Astrocyte (in vitro differentiated cells and primary cell): ENCODE measurements at regions not wholly inside any gene's neighbourhood (a gene's known extent, or its start where the extent isn't known, plus 50 kb on each side); places are given as distances from the start of the nearest gene placed in this dataset.

Experiments used
- DNase-seq: peaks from one replicate; pipeline ENCODE4 v3.0.0-alpha.2; 2010; ENCODE audit warnings: low read depth
- FAIRE-seq: peaks from 2 replicates; lab custom pipeline; 2011; peaks lifted over from hg19 to GRCh38; lab: Jason Lieb, UNC
- H2AFZ ChIP-seq: 2 replicates; pipeline ENCODE4 v1.6.0; 2012; ENCODE audit warnings: low read depth, low read length, inconsistent platforms
- H3K27ac ChIP-seq: 2 replicates; pipeline ENCODE4 v1.5.1; 2011; ENCODE audit warnings: low read depth, low read length, inconsistent platforms
- H3K27me3 ChIP-seq: 2 replicates; pipeline ENCODE4 v1.6.0; 2011; ENCODE audit warnings: low read length, inconsistent platforms; ENCODE audit not compliant: insufficient read depth
- H3K36me3 ChIP-seq: 2 replicates; pipeline ENCODE4 v1.5.1; 2011; ENCODE audit warnings: low read length, inconsistent platforms; ENCODE audit not compliant: insufficient read depth
- H3K4me1 ChIP-seq: 2 replicates; pipeline ENCODE4 v1.5.1; 2011; ENCODE audit warnings: low read length, inconsistent platforms; ENCODE audit not compliant: insufficient read depth
- H3K4me2 ChIP-seq: 2 replicates; pipeline ENCODE4 v1.6.0; 2012; ENCODE audit warnings: low read length, inconsistent platforms
- H3K4me3 ChIP-seq: 2 replicates; pipeline ENCODE4 v1.5.1; 2011; ENCODE audit warnings: low read depth, mild to moderate bottlenecking, low read length, inconsistent platforms; ENCODE audit not compliant: insufficient read depth
- H3K79me2 ChIP-seq: 2 replicates; pipeline ENCODE4 v1.6.0; 2012; ENCODE audit warnings: mild to moderate bottlenecking, low read length, inconsistent platforms; ENCODE audit not compliant: insufficient read depth
- H3K9ac ChIP-seq: 2 replicates; pipeline ENCODE4 v1.6.0; 2012; ENCODE audit warnings: mild to moderate bottlenecking, low read length, inconsistent platforms
- H3K9me3 ChIP-seq: 2 replicates; pipeline ENCODE4 v1.5.1; 2012; ENCODE audit warnings: low read depth, mild to moderate bottlenecking, low read length, inconsistent platforms; ENCODE audit not compliant: insufficient read depth
- H4K20me1 ChIP-seq: 2 replicates; pipeline ENCODE4 v1.6.0; 2012; ENCODE audit warnings: low read length, inconsistent platforms; ENCODE audit not compliant: insufficient read depth
- H3K27ac Mint-ChIP-seq: one replicate; pipeline ENCODE4 v1.8.0; 2021; ENCODE audit warnings: mild to moderate bottlenecking, mixed read lengths; ENCODE audit not compliant: unreplicated experiment
- H3K27me3 Mint-ChIP-seq: one replicate; pipeline ENCODE4 v1.8.0; 2021; ENCODE audit warnings: low read depth, mixed read lengths; ENCODE audit not compliant: unreplicated experiment
- H3K36me3 Mint-ChIP-seq: one replicate; pipeline ENCODE4 v1.8.0; 2021; ENCODE audit warnings: low read depth, mixed read lengths; ENCODE audit not compliant: unreplicated experiment
- H3K4me1 Mint-ChIP-seq: one replicate; pipeline ENCODE4 v1.8.0; 2021; ENCODE audit warnings: low read depth, mixed read lengths; ENCODE audit not compliant: unreplicated experiment
- H3K4me3 Mint-ChIP-seq: one replicate; pipeline ENCODE4 v1.8.0; 2021; ENCODE audit warnings: mild to moderate bottlenecking, moderate library complexity, mixed read lengths; ENCODE audit not compliant: unreplicated experiment
- H3K9me3 Mint-ChIP-seq: one replicate; pipeline ENCODE4 v1.8.0; 2021; ENCODE audit warnings: mild to moderate bottlenecking, mixed read lengths; ENCODE audit not compliant: unreplicated experiment
- EZH2 ChIP-seq: IDR thresholded peaks from 2 replicates; pipeline ENCODE4 v1.6.1; 2012; ENCODE audit warnings: mild to moderate bottlenecking, low read length, inconsistent platforms; ENCODE audit not compliant: insufficient read depth
- TF ChIP-seq, protein P1 (sequence below): IDR thresholded peaks from 2 replicates; pipeline ENCODE4 v1.5.1; 2011; ENCODE audit warnings: low read depth, mild to moderate bottlenecking, inconsistent platforms, low read length, moderate library complexity; ENCODE audit not compliant: insufficient read depth

DNA sequence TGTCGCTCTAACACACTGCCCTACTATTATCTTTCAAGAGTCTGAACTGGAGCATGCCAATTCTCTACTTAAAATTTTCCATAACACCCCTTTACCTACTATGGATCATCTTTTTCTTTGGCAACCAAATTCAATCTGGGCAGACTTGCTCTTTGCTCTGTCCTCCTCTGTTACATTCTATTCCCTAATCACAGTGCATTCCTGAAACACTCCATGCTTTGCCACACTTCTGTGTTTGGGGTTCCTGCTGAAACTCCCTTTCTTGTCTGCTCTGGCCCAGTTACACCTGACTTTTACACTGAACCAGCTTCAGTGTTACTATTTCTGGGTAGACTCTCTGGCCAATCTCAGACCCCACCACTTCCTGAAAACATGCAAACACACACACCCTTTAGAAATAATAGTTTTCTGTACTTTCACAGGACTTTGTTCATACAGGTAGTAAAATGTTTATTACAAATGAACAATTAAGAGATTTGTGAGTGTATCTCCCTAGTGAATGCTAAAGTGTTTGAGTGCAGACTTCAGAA is 119.9 kb upstream of the DCC start:
- Histone ChIP-seq H3K9ac (no peak overlapping the region), H4K20me1 (no peaks in the 10 kb centered on the region), H3K27me3 (no peaks in the 10 kb centered on the region), H3K4me1 (no peaks in the 10 kb centered on the region), H3K27ac (no peak overlapping the region), H3K9me3 (no peaks in the 10 kb centered on the region), H3K36me3 (no peaks in the 10 kb centered on the region), H2AFZ (no peak overlapping the region), H3K4me2 (no peak overlapping the region), H3K79me2 (no peaks in the 10 kb centered on the region), H3K4me3 (no peak overlapping the region)
- no peak for FAIRE-seq
- Mint-ChIP-seq H3K4me1 (peaks cover 11% of the 10 kb centered on the region), H3K27ac (no peak overlapping the region), H3K27me3 (peaks cover 6% of the 10 kb centered on the region), H3K4me3 (no peak overlapping the region), H3K9me3 (no peaks in the 10 kb centered on the region), H3K36me3 (no peaks in the 10 kb centered on the region)
- DNase-seq: no peak
- TF ChIP-seq, protein P1, sequence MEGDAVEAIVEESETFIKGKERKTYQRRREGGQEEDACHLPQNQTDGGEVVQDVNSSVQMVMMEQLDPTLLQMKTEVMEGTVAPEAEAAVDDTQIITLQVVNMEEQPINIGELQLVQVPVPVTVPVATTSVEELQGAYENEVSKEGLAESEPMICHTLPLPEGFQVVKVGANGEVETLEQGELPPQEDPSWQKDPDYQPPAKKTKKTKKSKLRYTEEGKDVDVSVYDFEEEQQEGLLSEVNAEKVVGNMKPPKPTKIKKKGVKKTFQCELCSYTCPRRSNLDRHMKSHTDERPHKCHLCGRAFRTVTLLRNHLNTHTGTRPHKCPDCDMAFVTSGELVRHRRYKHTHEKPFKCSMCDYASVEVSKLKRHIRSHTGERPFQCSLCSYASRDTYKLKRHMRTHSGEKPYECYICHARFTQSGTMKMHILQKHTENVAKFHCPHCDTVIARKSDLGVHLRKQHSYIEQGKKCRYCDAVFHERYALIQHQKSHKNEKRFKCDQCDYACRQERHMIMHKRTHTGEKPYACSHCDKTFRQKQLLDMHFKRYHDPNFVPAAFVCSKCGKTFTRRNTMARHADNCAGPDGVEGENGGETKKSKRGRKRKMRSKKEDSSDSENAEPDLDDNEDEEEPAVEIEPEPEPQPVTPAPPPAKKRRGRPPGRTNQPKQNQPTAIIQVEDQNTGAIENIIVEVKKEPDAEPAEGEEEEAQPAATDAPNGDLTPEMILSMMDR: no peak
- TF ChIP-seq EZH2: no peak

DNA sequence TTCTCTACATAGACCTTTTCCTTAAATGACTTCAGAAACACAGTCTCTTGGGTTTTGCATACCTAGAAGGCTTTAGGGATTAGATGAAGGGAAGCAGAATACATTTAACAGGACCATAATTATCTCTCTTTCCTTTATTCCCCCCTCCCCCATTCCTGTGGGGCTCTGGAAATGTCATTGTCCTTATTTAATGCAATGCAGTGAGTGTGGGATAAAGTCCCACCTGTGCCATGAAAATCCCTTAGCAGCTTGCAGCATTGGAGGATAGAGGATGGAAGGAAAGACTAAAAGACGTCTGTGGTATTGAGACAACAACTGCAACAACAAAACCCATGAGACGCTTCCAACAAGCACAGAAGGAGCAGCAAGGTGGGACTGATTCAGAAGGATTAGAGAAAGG is 117.8 kb upstream of the DCC start:
- Histone ChIP-seq H3K9me3 (no peaks in the 10 kb centered on the region), H2AFZ (no peak overlapping the region), H3K4me1 (no peaks in the 10 kb centered on the region), H3K4me2 (no peak overlapping the region), H3K27me3 (no peaks in the 10 kb centered on the region), H3K36me3 (no peaks in the 10 kb centered on the region), H3K79me2 (no peaks in the 10 kb centered on the region), H4K20me1 (no peaks in the 10 kb centered on the region), H3K4me3 (no peak overlapping the region), H3K27ac (no peak overlapping the region), H3K9ac (no peak overlapping the region)
- no peak for FAIRE-seq
- Mint-ChIP-seq H3K27ac (no peak overlapping the region), H3K36me3 (no peaks in the 10 kb centered on the region), H3K9me3 (no peaks in the 10 kb centered on the region), H3K4me1 (peaks cover 6% of the 10 kb centered on the region), H3K27me3 (peaks cover 6% of the 10 kb centered on the region), H3K4me3 (no peak overlapping the region)
- no peak for TF ChIP-seq EZH2
- TF ChIP-seq, protein P1: no peak
- DNase-seq: no peak

DNA sequence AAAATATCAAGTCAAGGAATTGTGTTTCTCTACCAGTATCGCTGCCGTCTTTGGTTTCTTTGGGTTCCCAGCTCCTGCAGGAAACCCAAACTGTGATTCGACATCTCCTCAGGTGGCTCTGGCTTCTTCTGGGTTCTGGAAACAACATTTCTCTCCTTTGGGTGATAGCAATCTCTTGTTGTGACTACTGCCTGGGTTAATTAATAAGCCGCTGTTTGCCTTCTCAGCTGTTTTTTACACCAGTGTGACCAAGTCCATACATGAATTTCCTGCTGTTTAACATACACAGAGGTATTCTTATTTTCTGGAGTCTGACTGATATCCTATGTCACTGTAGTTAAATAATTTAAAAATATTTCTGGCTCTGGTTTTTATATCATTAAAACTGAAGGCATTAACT is 112.5 kb upstream of the DCC start:
- Histone ChIP-seq H3K4me2 (no peak overlapping the region), H3K79me2 (no peaks in the 10 kb centered on the region), H2AFZ (no peak overlapping the region), H3K9ac (no peak overlapping the region), H4K20me1 (no peaks in the 10 kb centered on the region), H3K4me1 (no peaks in the 10 kb centered on the region), H3K27ac (no peak overlapping the region), H3K36me3 (no peaks in the 10 kb centered on the region), H3K4me3 (no peak overlapping the region), H3K9me3 (no peaks in the 10 kb centered on the region), H3K27me3 (no peaks in the 10 kb centered on the region)
- no peak for DNase-seq
- no peak for TF ChIP-seq EZH2
- TF ChIP-seq, protein P1: no peak
- Mint-ChIP-seq H3K36me3 (no peaks in the 10 kb centered on the region), H3K27ac (no peak overlapping the region), H3K4me1 (peaks cover 5% of the 10 kb centered on the region), H3K4me3 (no peak overlapping the region), H3K27me3 (peaks cover 6% of the 10 kb centered on the region), H3K9me3 (no peaks in the 10 kb centered on the region)
- no peak for FAIRE-seq
